ENCODE measurements at regions not wholly inside any gene's neighbourhood (a gene's known extent, or its start where the extent isn't known, plus 50 kb on each side); places are given as distances from the start of the nearest gene placed in this dataset.

DNA sequence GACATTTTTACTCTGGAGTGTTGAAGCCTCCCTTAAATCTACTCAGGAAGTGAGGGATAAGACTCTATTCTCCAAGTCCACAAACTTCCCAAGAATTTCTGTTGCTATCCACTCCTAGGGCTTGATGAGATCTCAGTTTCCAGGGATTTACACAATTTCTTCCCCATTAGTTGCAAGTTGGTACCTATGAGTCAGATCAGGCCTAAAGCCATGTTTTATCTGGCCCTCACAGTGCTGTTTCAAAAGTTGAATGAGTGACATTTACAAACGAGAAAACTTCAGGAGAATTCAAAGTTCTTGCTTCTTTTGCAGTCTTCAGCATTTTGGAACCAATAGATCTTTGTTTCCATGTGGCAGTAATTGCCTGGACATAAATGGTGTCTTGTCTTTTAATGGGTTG, 156.4 kb upstream of the SYT10 start:
- TF ChIP-seq EZH2phosphoT487 (IDR thresholded peaks at IDR 0.05; ENCODE audit: borderline replicate concordance, low read depth): no peak
- TF ChIP-seq, protein P1, sequence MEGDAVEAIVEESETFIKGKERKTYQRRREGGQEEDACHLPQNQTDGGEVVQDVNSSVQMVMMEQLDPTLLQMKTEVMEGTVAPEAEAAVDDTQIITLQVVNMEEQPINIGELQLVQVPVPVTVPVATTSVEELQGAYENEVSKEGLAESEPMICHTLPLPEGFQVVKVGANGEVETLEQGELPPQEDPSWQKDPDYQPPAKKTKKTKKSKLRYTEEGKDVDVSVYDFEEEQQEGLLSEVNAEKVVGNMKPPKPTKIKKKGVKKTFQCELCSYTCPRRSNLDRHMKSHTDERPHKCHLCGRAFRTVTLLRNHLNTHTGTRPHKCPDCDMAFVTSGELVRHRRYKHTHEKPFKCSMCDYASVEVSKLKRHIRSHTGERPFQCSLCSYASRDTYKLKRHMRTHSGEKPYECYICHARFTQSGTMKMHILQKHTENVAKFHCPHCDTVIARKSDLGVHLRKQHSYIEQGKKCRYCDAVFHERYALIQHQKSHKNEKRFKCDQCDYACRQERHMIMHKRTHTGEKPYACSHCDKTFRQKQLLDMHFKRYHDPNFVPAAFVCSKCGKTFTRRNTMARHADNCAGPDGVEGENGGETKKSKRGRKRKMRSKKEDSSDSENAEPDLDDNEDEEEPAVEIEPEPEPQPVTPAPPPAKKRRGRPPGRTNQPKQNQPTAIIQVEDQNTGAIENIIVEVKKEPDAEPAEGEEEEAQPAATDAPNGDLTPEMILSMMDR (IDR thresholded peaks at IDR 0.05): no peak
- no peak for TF ChIP-seq FOSL2 (IDR thresholded peaks at IDR 0.05; ENCODE audit: borderline replicate concordance, low read depth)
- TF ChIP-seq JUND (IDR thresholded peaks at IDR 0.05): no peak
- TF ChIP-seq CHD2 (IDR thresholded peaks at IDR 0.05; ENCODE audit: low read length, partially characterized antibody): no peak
